ENCODE measurements at regions not wholly inside any gene's neighbourhood (a gene's known extent, or its start where the extent isn't known, plus 50 kb on each side); places are given as distances from the start of the nearest gene placed in this dataset.

- H3K4me3 ChIP-seq (ENCODE audit: severe bottlenecking), result no peak overlapping the region
- H3K9me3 ChIP-seq (ENCODE audit: severe bottlenecking), result no peaks in the 10 kb centered on the region
- no peak for TF ChIP-seq CTCF (IDR thresholded peaks at IDR 0.05; ENCODE audit: poor library complexity, severe bottlenecking)
- H3K27ac ChIP-seq (ENCODE audit: poor library complexity, severe bottlenecking), result no peak overlapping the region
- no peaks in the 10 kb centered on the region for H3K27me3 ChIP-seq (ENCODE audit: insufficient read depth, poor library complexity, severe bottlenecking)
- H3K4me1 ChIP-seq (ENCODE audit: insufficient read depth, poor library complexity, severe bottlenecking), result no peaks in the 10 kb centered on the region
- H3K36me3 ChIP-seq (ENCODE audit: low read depth), result no peaks in the 10 kb centered on the region
- DNase-seq (ENCODE audit: low spot score) (no peak), ATAC-seq (ENCODE audit: low read depth) (no peak)
Observed at GRCh38 chr18:8899000-8899399, 193.6 kb downstream of the MTCL1 start.

- DNase-seq (ENCODE audit: low spot score) (no peak), ATAC-seq (ENCODE audit: low read depth) (no peak)
- Histone ChIP-seq H3K27ac (ENCODE audit: poor library complexity, severe bottlenecking) (no peak overlapping the region), H3K4me1 (ENCODE audit: insufficient read depth, poor library complexity, severe bottlenecking) (no peaks in the 10 kb centered on the region), H3K36me3 (ENCODE audit: low read depth) (no peaks in the 10 kb centered on the region), H3K27me3 (ENCODE audit: insufficient read depth, poor library complexity, severe bottlenecking) (no peaks in the 10 kb centered on the region), H3K9me3 (ENCODE audit: severe bottlenecking) (no peaks in the 10 kb centered on the region), H3K4me3 (ENCODE audit: severe bottlenecking) (no peak overlapping the region)
- TF ChIP-seq CTCF (IDR thresholded peaks at IDR 0.05; ENCODE audit: poor library complexity, severe bottlenecking), result no peak
Observed at GRCh38 chr18:8900552-8900951, 195.2 kb downstream of the MTCL1 start.

GRCh38 chr18:8901019-8901418 is 195.7 kb downstream of the MTCL1 start:
- DNase-seq (ENCODE audit: low spot score), result no peak
- Histone ChIP-seq H3K9me3 (ENCODE audit: severe bottlenecking) (no peaks in the 10 kb centered on the region), H3K4me3 (ENCODE audit: severe bottlenecking) (no peak overlapping the region), H3K27me3 (ENCODE audit: insufficient read depth, poor library complexity, severe bottlenecking) (no peaks in the 10 kb centered on the region), H3K36me3 (ENCODE audit: low read depth) (no peaks in the 10 kb centered on the region), H3K4me1 (ENCODE audit: insufficient read depth, poor library complexity, severe bottlenecking) (no peaks in the 10 kb centered on the region), H3K27ac (ENCODE audit: poor library complexity, severe bottlenecking) (no peak overlapping the region)
- no peak for TF ChIP-seq CTCF (IDR thresholded peaks at IDR 0.05; ENCODE audit: poor library complexity, severe bottlenecking)
- no peak for ATAC-seq (ENCODE audit: low read depth)

GRCh38 chr18:8904316-8904715 is 198.2 kb upstream of the NDUFV2 start:
- DNase-seq (ENCODE audit: low spot score) (no peak), ATAC-seq (ENCODE audit: low read depth) (no peak)
- H3K4me3 ChIP-seq (ENCODE audit: severe bottlenecking), result no peak overlapping the region
- no peak overlapping the region for H3K27ac ChIP-seq (ENCODE audit: poor library complexity, severe bottlenecking)
- no peaks in the 10 kb centered on the region for H3K4me1 ChIP-seq (ENCODE audit: insufficient read depth, poor library complexity, severe bottlenecking)
- no peaks in the 10 kb centered on the region for H3K27me3 ChIP-seq (ENCODE audit: insufficient read depth, poor library complexity, severe bottlenecking)
- no peak for TF ChIP-seq CTCF (IDR thresholded peaks at IDR 0.05; ENCODE audit: poor library complexity, severe bottlenecking)
- no peaks in the 10 kb centered on the region for H3K9me3 ChIP-seq (ENCODE audit: severe bottlenecking)
- no peaks in the 10 kb centered on the region for H3K36me3 ChIP-seq (ENCODE audit: low read depth)

- Histone ChIP-seq H3K27me3 (ENCODE audit: insufficient read depth, poor library complexity, severe bottlenecking) (no peaks in the 10 kb centered on the region), H3K36me3 (ENCODE audit: low read depth) (no peaks in the 10 kb centered on the region), H3K4me3 (ENCODE audit: severe bottlenecking) (no peak overlapping the region), H3K27ac (ENCODE audit: poor library complexity, severe bottlenecking) (no peak overlapping the region), H3K9me3 (ENCODE audit: severe bottlenecking) (no peaks in the 10 kb centered on the region), H3K4me1 (ENCODE audit: insufficient read depth, poor library complexity, severe bottlenecking) (no peaks in the 10 kb centered on the region)
- TF ChIP-seq CTCF (IDR thresholded peaks at IDR 0.05; ENCODE audit: poor library complexity, severe bottlenecking), result no peak
- DNase-seq (ENCODE audit: low spot score) (no peak), ATAC-seq (ENCODE audit: low read depth) (no peak)
Observed at GRCh38 chr18:8908792-8909510, 193.5 kb upstream of the NDUFV2 start.

All from RWPE2 (cell line).